ENCODE measurements at regions not wholly inside any gene's neighbourhood (a gene's known extent, or its start where the extent isn't known, plus 50 kb on each side); places are given as distances from the start of the nearest gene placed in this dataset.

DNA sequence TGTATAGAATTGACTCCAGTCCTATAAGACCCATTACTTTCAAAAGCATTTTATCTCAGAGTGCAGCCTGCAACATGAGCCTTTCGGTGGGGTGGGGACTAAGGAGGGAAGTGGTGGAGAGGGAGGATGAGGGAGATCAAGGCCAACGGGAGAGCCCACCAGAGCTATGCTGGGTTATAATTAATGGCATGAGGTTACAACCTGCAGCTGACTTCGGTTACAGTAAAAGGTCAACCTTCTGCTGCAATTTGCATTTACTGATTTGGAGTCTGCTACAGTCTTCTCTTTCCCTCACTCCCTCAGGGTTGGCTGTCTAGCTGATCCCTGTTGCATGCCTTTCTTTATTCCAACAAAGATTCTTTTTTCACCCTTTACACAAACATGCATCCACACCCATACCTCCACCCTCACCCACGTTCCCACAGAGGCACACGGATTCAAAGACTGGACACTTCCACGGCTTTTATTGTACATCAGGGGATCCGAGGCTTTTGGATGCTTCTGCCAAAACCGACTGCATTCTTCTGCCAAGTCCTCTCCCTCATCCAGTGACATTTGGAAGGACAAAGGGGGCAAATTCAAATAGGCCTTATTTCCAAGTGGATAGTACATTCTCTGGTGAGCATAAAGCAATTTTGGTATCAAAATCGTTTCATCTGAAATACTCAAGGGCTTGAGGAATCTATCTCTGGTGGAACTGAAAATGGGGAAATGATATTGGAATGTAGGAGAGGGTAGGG, 381.2 kb downstream of the NFIB start:
- TF ChIP-seq, protein P1, sequence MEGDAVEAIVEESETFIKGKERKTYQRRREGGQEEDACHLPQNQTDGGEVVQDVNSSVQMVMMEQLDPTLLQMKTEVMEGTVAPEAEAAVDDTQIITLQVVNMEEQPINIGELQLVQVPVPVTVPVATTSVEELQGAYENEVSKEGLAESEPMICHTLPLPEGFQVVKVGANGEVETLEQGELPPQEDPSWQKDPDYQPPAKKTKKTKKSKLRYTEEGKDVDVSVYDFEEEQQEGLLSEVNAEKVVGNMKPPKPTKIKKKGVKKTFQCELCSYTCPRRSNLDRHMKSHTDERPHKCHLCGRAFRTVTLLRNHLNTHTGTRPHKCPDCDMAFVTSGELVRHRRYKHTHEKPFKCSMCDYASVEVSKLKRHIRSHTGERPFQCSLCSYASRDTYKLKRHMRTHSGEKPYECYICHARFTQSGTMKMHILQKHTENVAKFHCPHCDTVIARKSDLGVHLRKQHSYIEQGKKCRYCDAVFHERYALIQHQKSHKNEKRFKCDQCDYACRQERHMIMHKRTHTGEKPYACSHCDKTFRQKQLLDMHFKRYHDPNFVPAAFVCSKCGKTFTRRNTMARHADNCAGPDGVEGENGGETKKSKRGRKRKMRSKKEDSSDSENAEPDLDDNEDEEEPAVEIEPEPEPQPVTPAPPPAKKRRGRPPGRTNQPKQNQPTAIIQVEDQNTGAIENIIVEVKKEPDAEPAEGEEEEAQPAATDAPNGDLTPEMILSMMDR (IDR thresholded peaks at IDR 0.05): no peak
- TF ChIP-seq POLR2A (IDR thresholded peaks at IDR 0.05): no peak

Measured in vagina (tissue), 2 donors.